ENCODE measurements at regions not wholly inside any gene's neighbourhood (a gene's known extent, or its start where the extent isn't known, plus 50 kb on each side); places are given as distances from the start of the nearest gene placed in this dataset.

DNA sequence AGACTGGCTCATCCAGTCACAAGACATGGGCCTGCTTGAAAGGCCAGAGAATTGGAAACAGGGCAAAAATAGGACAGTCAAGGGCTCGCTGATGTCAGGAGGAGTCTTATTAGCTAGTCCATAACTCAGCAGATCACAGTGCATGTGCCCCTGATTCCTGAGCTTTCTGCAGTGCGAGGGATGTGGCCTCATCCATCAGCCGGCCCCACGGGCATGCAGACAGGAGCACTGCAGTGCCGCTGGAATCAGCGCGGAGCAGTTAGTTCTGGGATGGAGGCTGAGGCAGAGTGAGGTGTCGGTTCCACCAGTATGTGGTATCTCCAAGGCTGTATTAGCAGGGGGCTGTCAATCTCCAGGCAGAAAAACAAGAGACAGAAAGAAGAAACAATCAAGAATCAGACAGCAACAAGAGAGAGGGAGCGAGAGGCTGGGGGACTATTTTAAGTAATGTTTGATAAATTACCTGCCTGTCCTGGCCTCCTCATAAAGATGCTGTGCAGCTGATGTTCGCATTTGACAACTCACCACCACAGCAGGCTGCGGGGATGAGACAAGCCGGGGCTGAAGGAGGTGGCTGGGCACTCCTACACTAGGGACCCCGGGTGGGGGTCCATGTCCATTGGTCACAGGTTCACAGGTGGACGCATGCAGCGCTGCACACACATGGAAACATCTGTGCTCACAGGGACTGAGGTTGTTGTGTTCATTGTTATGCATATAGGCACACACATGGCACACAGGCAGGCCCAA, 167.2 kb downstream of the TRIM29 start:
- H3K36me3 ChIP-seq (ENCODE audit: control insufficient read depth, insufficient read depth, low read length) = no peaks in the 10 kb centered on the region
- under 1% methylated on average over 15 of the region's 15 CpGs for WGBS (ENCODE audit: insufficient coverage, low coverage, missing lambda C conversion rate)
- H2AFZ ChIP-seq (ENCODE audit: low read depth, low read length) = no peak overlapping the region
- POLR2A ChIA-PET = no interaction called here
- no peaks in the 10 kb centered on the region for H3K9me3 ChIP-seq (replicated peaks; ENCODE audit: control insufficient read depth, insufficient read depth, low read depth, low read length)
- ATAC-seq (no peak), FAIRE-seq (no peak), DNase-seq (ENCODE audit: extremely low read depth in 1 of 4, low spot score in 3 of 4) (no peak)
- BruUV-seq (replicated peaks) = no TSS peak
- intact Hi-C loops (cut with micrococcal nuclease) = no loop called here
- no peaks in the 10 kb centered on the region; the same call in 1 of the 2 replicates for H4K20me1 ChIP-seq (replicated peaks; ENCODE audit: control insufficient read depth, insufficient read depth, low read length)
- H3K4me3 ChIP-seq = no peak overlapping the region
- H3K27ac ChIP-seq (ENCODE audit: extremely low read depth, low read depth, low read length) = no peak overlapping the region
- H3K9ac ChIP-seq (ENCODE audit: insufficient read depth in 1 of 2, low read depth in 2 of 2, low read length in 2 of 2) = no peak overlapping the region
- CTCF ChIA-PET (ENCODE audit: low intra/inter-chr PET ratio) = no interaction called here
- H3K79me2 ChIP-seq (ENCODE audit: control insufficient read depth, insufficient read depth, low read length) = no peaks in the 10 kb centered on the region
- no peaks in the 10 kb centered on the region for H3K4me1 ChIP-seq (replicated peaks in 1 of 2; ENCODE audit: control insufficient read depth in 2 of 2, insufficient read depth in 2 of 2, low read length in 2 of 2)
- no peaks in the 10 kb centered on the region for H3K9me1 ChIP-seq (ENCODE audit: control insufficient read depth, insufficient read depth, low read length)
- H3K27me3 ChIP-seq (ENCODE audit: control insufficient read depth in 2 of 2, insufficient read depth in 2 of 2, low read length in 2 of 2) = peaks cover 2 to 14% of the 10 kb centered on the region in 2 experiments; a peak in 2 of 5 replicates
- in situ Hi-C loops (cut with MboI) = no loop called here
- H3K4me2 ChIP-seq (ENCODE audit: insufficient read depth, low read length) = no peak overlapping the region
- TF ChIP-seq, protein P1, sequence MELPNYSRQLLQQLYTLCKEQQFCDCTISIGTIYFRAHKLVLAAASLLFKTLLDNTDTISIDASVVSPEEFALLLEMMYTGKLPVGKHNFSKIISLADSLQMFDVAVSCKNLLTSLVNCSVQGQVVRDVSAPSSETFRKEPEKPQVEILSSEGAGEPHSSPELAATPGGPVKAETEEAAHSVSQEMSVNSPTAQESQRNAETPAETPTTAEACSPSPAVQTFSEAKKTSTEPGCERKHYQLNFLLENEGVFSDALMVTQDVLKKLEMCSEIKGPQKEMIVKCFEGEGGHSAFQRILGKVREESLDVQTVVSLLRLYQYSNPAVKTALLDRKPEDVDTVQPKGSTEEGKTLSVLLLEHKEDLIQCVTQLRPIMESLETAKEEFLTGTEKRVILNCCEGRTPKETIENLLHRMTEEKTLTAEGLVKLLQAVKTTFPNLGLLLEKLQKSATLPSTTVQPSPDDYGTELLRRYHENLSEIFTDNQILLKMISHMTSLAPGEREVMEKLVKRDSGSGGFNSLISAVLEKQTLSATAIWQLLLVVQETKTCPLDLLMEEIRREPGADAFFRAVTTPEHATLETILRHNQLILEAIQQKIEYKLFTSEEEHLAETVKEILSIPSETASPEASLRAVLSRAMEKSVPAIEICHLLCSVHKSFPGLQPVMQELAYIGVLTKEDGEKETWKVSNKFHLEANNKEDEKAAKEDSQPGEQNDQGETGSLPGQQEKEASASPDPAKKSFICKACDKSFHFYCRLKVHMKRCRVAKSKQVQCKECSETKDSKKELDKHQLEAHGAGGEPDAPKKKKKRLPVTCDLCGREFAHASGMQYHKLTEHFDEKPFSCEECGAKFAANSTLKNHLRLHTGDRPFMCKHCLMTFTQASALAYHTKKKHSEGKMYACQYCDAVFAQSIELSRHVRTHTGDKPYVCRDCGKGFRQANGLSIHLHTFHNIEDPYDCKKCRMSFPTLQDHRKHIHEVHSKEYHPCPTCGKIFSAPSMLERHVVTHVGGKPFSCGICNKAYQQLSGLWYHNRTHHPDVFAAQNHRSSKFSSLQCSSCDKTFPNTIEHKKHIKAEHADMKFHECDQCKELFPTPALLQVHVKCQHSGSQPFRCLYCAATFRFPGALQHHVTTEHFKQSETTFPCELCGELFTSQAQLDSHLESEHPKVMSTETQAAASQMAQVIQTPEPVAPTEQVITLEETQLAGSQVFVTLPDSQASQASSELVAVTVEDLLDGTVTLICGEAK (IDR thresholded peaks at IDR 0.05) = no peak
- TF ChIP-seq, protein P1 (CRISPR knock-in tag; IDR thresholded peaks at IDR 0.05) = no peak
- TF ChIP-seq NFIC (IDR thresholded peaks at IDR 0.05) (no peak), CBX1 (IDR thresholded peaks at IDR 0.05; ENCODE audit: low read depth) (no peak), U2AF2 (optimal IDR thresholded peaks at IDR 0.05; ENCODE audit: low read depth, low read length) (no peak), TEAD1 (CRISPR knock-in tag; IDR thresholded peaks at IDR 0.05) (no peak), ZNF57 (CRISPR knock-in tag; IDR thresholded peaks at IDR 0.05) (no peak), MAFF (IDR thresholded peaks at IDR 0.05; ENCODE audit: low read length) (no peak), THRAP3 (IDR thresholded peaks at IDR 0.05; ENCODE audit: borderline replicate concordance) (no peak), ZNF23 (CRISPR knock-in tag; IDR thresholded peaks at IDR 0.05) (no peak), MEF2A (IDR thresholded peaks at IDR 0.05; ENCODE audit: control insufficient read depth, low read depth, low read length) (no peak), ZNF384 (IDR thresholded peaks at IDR 0.05; ENCODE audit: low read depth, low read length) (no peak)
- TF ChIP-seq, protein P2, sequence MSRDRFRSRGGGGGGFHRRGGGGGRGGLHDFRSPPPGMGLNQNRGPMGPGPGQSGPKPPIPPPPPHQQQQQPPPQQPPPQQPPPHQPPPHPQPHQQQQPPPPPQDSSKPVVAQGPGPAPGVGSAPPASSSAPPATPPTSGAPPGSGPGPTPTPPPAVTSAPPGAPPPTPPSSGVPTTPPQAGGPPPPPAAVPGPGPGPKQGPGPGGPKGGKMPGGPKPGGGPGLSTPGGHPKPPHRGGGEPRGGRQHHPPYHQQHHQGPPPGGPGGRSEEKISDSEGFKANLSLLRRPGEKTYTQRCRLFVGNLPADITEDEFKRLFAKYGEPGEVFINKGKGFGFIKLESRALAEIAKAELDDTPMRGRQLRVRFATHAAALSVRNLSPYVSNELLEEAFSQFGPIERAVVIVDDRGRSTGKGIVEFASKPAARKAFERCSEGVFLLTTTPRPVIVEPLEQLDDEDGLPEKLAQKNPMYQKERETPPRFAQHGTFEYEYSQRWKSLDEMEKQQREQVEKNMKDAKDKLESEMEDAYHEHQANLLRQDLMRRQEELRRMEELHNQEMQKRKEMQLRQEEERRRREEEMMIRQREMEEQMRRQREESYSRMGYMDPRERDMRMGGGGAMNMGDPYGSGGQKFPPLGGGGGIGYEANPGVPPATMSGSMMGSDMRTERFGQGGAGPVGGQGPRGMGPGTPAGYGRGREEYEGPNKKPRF (IDR thresholded peaks at IDR 0.05; ENCODE audit: low read depth, low read length) = no peak

Data from K562 (cell line).